ENCODE measurements at regions not wholly inside any gene's neighbourhood (a gene's known extent, or its start where the extent isn't known, plus 50 kb on each side); places are given as distances from the start of the nearest gene placed in this dataset.
A peak's percentile ranks its signal among the peaks of the same experiment; 100 is the strongest.

GRCh38 chr2:180621941-180622918 lies 358.2 kb upstream of the UBE2E3 start (continued):
- TF ChIP-seq NFE2L2 (IDR thresholded peaks at IDR 0.05; ENCODE audit: low read depth, low read length) (no peak), RFX5 (IDR thresholded peaks at IDR 0.05; ENCODE audit: low read depth, low read length) (no peak), BHLHE40 (IDR thresholded peaks at IDR 0.05; ENCODE audit: low read depth, low read length) (peak; percentile 26; the same call in 1 of the 2 replicates)

GRCh38 chr2:180621366-180621765 lies 359.0 kb upstream of the UBE2E3 start:
- no peak overlapping the region for H3K27ac ChIP-seq (ENCODE audit: insufficient read depth, low read length)
- no peak overlapping the region for H2AFZ ChIP-seq (replicated peaks; ENCODE audit: low read length, poor library complexity)
- no peak overlapping the region for H3K18ac ChIP-seq (ENCODE audit: low read depth, low read length)
- H2AK9ac ChIP-seq (replicated peaks; ENCODE audit: low read depth, low read length, poor library complexity) = no peak overlapping the region
- no peak overlapping the region for H3K4ac ChIP-seq (ENCODE audit: low read depth, low read length)
- H4K20me1 ChIP-seq (ENCODE audit: insufficient read depth, low read length) = no peaks in the 10 kb centered on the region
- DNase-seq (no peak), ATAC-seq (ENCODE audit: low read depth) (no peak)
- no peaks in the 10 kb centered on the region for H3K9me1 ChIP-seq (ENCODE audit: insufficient read depth, low read length)
- no peak overlapping the region for H4K91ac ChIP-seq (ENCODE audit: insufficient read depth, low read depth, low read length)
- no peak overlapping the region for H3K14ac ChIP-seq (replicated peaks; ENCODE audit: low read depth, low read length)
- BruUV-seq (replicated peaks) = no TSS peak
- no peak overlapping the region for H2AK5ac ChIP-seq (ENCODE audit: low read depth, low read length)
- no peak overlapping the region for H2BK20ac ChIP-seq (ENCODE audit: low read depth, low read length)
- no peaks in the 10 kb centered on the region for H3K27me3 ChIP-seq (ENCODE audit: control insufficient read depth, insufficient read depth, low read length)
- in situ Hi-C loops (cut with MboI; ENCODE audit: low sequenced_read_pairs) = no loop called here
- no peaks in the 10 kb centered on the region for H3K9me3 ChIP-seq (ENCODE audit: control insufficient read depth, insufficient read depth, low read length)
- no peak overlapping the region for H2BK15ac ChIP-seq (ENCODE audit: low read depth, low read length)
- H3K36me3 ChIP-seq (ENCODE audit: control insufficient read depth, insufficient read depth, low read length) = no peaks in the 10 kb centered on the region
- H4K8ac ChIP-seq (ENCODE audit: low read depth in 2 of 2, low read length in 2 of 2) = no peak overlapping the region
- no peaks in the 10 kb centered on the region for H3K79me1 ChIP-seq (ENCODE audit: low read depth in 1 of 2, low read length in 2 of 2)
- no peak overlapping the region for H3K23ac ChIP-seq (ENCODE audit: low read depth, low read length)
- dilution Hi-C loops (cut with HindIII; ENCODE audit: low sequenced_read_pairs, unreplicated experiment) = no loop called here
- POLR2A ChIA-PET (ENCODE audit: unreplicated experiment) = no interaction called here
- H3K4me2 ChIP-seq (ENCODE audit: low read depth, low read length) = no peak overlapping the region
- CTCF ChIA-PET = interaction anchor here (1.4 kb wide), 1 partner anchor 495 kb away, joined by 3 read pairs; no protein-coding TSS in a partner anchor
- H3K4me1 ChIP-seq (ENCODE audit: control insufficient read depth, insufficient read depth, low read length) = peaks cover 4% of the 10 kb centered on the region
- H3K56ac ChIP-seq (ENCODE audit: extremely low read depth, insufficient read depth, low read length) = no peak overlapping the region
- H4K5ac ChIP-seq (ENCODE audit: low read depth, low read length) = no peak overlapping the region
- no peak for TF ChIP-seq ELK1 (IDR thresholded peaks at IDR 0.05; ENCODE audit: borderline replicate concordance, low read depth, low read length)
- TF ChIP-seq MAZ (IDR thresholded peaks at IDR 0.05; ENCODE audit: borderline replicate concordance, low read depth, low read length) = no peak
- TF ChIP-seq CHD1 (IDR thresholded peaks at IDR 0.05; ENCODE audit: low read depth, low read length) = no peak
- TF ChIP-seq RAD21 (IDR thresholded peaks at IDR 0.05; ENCODE audit: low read length) = no peak
- H2BK5ac ChIP-seq (ENCODE audit: low read depth, low read length, poor library complexity, severe bottlenecking) = no peak overlapping the region
- H3K4me3 ChIP-seq (ENCODE audit: insufficient read depth, low read depth, low read length) = no peak overlapping the region
- intact Hi-C loops (cut with micrococcal nuclease) = no loop called here
- H3K9ac ChIP-seq (ENCODE audit: low read depth, low read length) = no peak overlapping the region
- H2BK120ac ChIP-seq (ENCODE audit: low read depth, low read length) = no peak overlapping the region
